K562 (cell line): ENCODE measurements at regions not wholly inside any gene's neighbourhood (a gene's known extent, or its start where the extent isn't known, plus 50 kb on each side); places are given as distances from the start of the nearest gene placed in this dataset.

ENCODE experiments used
- ATF4 ChIP-seq: fragments of 450-650 bp; formaldehyde crosslinking; IDR thresholded peaks from 2 replicates; pipeline ENCODE4 v1.4.0; 2022; ENCODE audit warnings: mild to moderate bottlenecking, moderate library complexity
- CBX5 ChIP-seq: IDR thresholded peaks from 2 replicates; pipeline ENCODE4 v1.6.1; 2014; ENCODE audit warnings: low read depth, borderline replicate concordance
- CCNT2 ChIP-seq: IDR thresholded peaks from 2 replicates; pipeline ENCODE4 v1.6.1; 2011; ENCODE audit warnings: borderline replicate concordance, low read depth, mild to moderate bottlenecking, moderate library complexity, mixed read lengths, low read length; ENCODE audit not compliant: insufficient read length; ENCODE audit errors: extremely low read depth
- CREB3L1 ChIP-seq: fragments of 450-650 bp; IDR thresholded peaks from 2 replicates; pipeline ENCODE4 v1.6.1; 2014; ENCODE audit warnings: low read depth, mild to moderate bottlenecking, moderate library complexity, borderline replicate concordance
- DNMT1 ChIP-seq: fragments of 450-650 bp; IDR thresholded peaks from 2 replicates; pipeline ENCODE4 v1.6.1; 2016; ENCODE audit warnings: antibody characterized with exemption, mild to moderate bottlenecking
- HOXB6 ChIP-seq: fragments of 250-450 bp; sonication (Bioruptor Pico); IDR thresholded peaks from 2 replicates; pipeline ENCODE4 v1.5.1; 2022; ENCODE audit warnings: mild to moderate bottlenecking, borderline replicate concordance
- KDM4B ChIP-seq, 2 experiments: fragments of 450-650 bp in 1 of 2; sonication (generic) in 1 of 2; IDR thresholded peaks; 2 replicates each; pipeline ENCODE4 v1.6.1; 2016 to 2017; ENCODE audit warnings: borderline replicate concordance in 2 of 2, antibody characterized with exemption in 1 of 2, low read depth in 1 of 2, mild to moderate bottlenecking in 1 of 2
- MTA1 ChIP-seq: fragments of 450-650 bp; IDR thresholded peaks from 2 replicates; pipeline ENCODE4 v1.6.1; 2017; ENCODE audit warnings: borderline replicate concordance
- POLR2AphosphoS5 ChIP-seq: IDR thresholded peaks from 2 replicates; pipeline ENCODE4 v1.6.1; 2011; ENCODE audit warnings: mild to moderate bottlenecking, low read depth, low read length, moderate library complexity; ENCODE audit not compliant: control insufficient read depth, insufficient read depth
- SMAD3 ChIP-seq: fragments of 450-650 bp; formaldehyde crosslinking; conservative IDR thresholded peaks from 2 replicates; pipeline ENCODE4 v1.4.0; 2020; ENCODE audit warnings: mild to moderate bottlenecking
- YY1 ChIP-seq, 3 experiments: IDR thresholded peaks; 2 replicates each; pipeline ENCODE4 v1.6.1; 2011; ENCODE audit warnings: low read length in 2 of 3, mild to moderate bottlenecking in 2 of 3, moderate library complexity in 2 of 3, borderline replicate concordance in 1 of 3, control low read depth in 1 of 3, low read depth in 1 of 3; ENCODE audit not compliant: insufficient read depth in 3 of 3, insufficient replicate concordance in 2 of 3, control insufficient read depth in 1 of 3, insufficient read length in 1 of 3; ENCODE audit errors: extremely low read depth in 1 of 3
- ZBTB43 ChIP-seq: sonication (generic); formaldehyde crosslinking; IDR thresholded peaks from 2 replicates; pipeline ENCODE4 v1.8.0; 2023; ENCODE audit warnings: mild to moderate bottlenecking, missing genetic modification reagents
- ZBTB5 ChIP-seq: fragments of 450-650 bp; IDR thresholded peaks from 2 replicates; pipeline ENCODE4 v1.6.1; 2017; ENCODE audit warnings: antibody characterized with exemption
- ZFP91 ChIP-seq: sonication (generic); formaldehyde crosslinking; IDR thresholded peaks from 2 replicates; pipeline ENCODE4 v1.8.0; 2022; ENCODE audit warnings: mild to moderate bottlenecking, missing genetic modification reagents
- ZNF354B ChIP-seq: fragments of 250-450 bp; sonication (Bioruptor Pico); IDR thresholded peaks from 2 replicates; pipeline ENCODE4 v1.4.0; 2020
- ZNF384 ChIP-seq: IDR thresholded peaks from 2 replicates; pipeline ENCODE4 v1.6.1; 2012; ENCODE audit warnings: low read depth, low read length, improper control_type of control experiment
- ZNF583 ChIP-seq: fragments of 250-450 bp; sonication (Bioruptor Pico); IDR thresholded peaks from 2 replicates; pipeline ENCODE4 v1.4.0; 2020
- ZSCAN29 ChIP-seq: fragments of 450-650 bp; IDR thresholded peaks from 2 replicates; pipeline ENCODE4 v1.6.1; 2017

- TF ChIP-seq ZSCAN29 (no peak), MTA1 (0 out of 2 replicates have a peak, but pooled peaks have one; percentile 57), ZFP91 (CRISPR knock-in tag) (no peak), CBX5 (no peak), POLR2AphosphoS5 (peak; percentile 51; the same call in 1 of the 2 replicates), ZBTB43 (CRISPR knock-in tag) (no peak), ATF4 (no peak), ZNF583 (CRISPR knock-in tag) (no peak), ZBTB5 (no peak), KDM4B (IDR thresholded peaks at IDR 0.05; ENCODE audit: borderline replicate concordance in 2 of 2, low read depth in 1 of 2) (no peak), ZNF354B (CRISPR knock-in tag) (no peak), ZNF384 (no peak), CCNT2 (peak; percentile 55), HOXB6 (CRISPR knock-in tag) (no peak), CREB3L1 (no peak), YY1 (IDR thresholded peaks at IDR 0.05; ENCODE audit: borderline replicate concordance in 1 of 3, control insufficient read depth in 1 of 3, extremely low read depth in 1 of 3, insufficient read depth in 3 of 3, insufficient read length in 1 of 3, insufficient replicate concordance in 2 of 3, low read depth in 1 of 3, low read length in 2 of 3) (no peak), DNMT1 (no peak), SMAD3 (CRISPR knock-in tag) (no peak)
Observed at GRCh38 chr12:93020631-93021597, 91.8 kb upstream of the EEA1 start (continued).
